Stimulated activated CD8-positive, alpha-beta memory T cell treated with anti-CD3 and anti-CD28 coated beads, Interleukin-7, amount 100 ng/mL, for 48 hours (primary cell): ENCODE measurements at regions not wholly inside any gene's neighbourhood (a gene's known extent, or its start where the extent isn't known, plus 50 kb on each side); places are given as distances from the start of the nearest gene placed in this dataset.
"Not testable (repeated sequence)": the region's sequence is repeated elsewhere in the genome, so short reads cannot be mapped to it uniquely, and the experiment has no call there.

ENCODE experiments used
- DNase-seq, 2 donors: peaks; one replicate each; pipeline ENCODE4 v3.0.0-alpha.2; 2020; ENCODE audit warnings: low read depth in 1 of 2; ENCODE audit errors: extremely low read depth in 1 of 2

DNA sequence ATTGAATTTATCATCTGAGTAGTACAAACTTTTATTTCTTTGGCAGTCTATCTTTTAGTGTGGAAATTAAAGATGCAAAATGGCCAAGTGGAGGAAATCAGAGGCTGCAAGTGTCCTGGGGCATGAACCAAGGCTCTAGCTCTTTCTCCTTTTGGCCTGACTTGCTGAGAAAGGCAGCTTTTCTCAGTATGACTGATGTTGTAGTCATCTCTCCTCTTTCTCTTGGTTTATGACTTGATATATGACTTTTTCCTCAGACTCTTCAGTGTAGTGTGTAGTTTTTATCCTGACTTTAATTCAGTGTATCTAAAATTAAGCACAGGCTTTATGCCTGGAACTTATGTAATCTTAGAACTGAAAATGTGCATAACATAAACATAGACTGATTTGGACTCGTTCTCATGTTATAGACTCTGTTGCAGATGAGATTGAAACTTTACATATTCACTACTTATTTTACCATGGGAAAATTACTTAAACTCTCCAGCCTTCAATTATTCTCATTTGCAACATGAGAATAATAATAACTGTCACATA lies 65.7 kb downstream of the SLITRK5 start:
- DNase-seq = no peak

DNA sequence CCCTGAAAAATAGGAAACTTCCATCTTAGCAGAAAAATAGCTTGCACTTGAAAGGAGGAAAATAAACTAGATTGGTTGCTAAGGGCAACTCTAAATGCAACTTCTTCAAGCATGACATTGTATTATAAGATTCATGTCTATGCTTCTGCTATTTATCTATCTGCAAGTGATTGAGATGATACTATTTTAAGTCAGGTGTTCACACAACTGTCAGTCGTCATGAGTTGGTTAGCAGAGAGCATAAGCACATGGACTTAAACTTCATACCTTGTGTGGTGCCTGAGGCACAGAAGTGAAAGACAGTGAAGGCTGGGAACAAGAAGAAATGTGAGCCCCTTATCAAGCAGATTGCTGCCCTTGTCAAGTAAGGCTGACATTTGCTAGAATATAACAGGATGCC lies 82.9 kb downstream of the SLITRK5 start:
- DNase-seq = no peak

- DNase-seq = no peak
Observed at GRCh38 chr13:87769445-87769844, 98.3 kb downstream of the SLITRK5 start.

DNA sequence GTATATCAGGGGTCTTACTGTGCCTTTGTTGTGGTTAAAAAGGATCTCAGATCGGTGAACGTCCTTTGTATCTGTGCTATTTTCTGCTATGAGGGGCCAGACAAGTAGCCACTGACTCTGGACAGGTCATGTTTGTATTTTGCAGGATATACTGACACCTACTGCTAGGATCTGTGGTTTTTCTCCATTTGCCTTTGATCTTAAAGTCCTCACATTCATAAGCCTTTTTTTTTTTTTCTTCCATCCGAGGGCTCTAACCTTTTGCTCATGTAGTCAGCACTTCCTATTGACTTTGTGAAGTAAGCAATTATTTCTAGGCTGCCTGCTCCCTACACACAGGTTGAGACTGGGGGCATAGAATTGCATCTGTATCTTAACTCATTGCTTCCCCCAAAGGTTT lies 106.2 kb downstream of the SLITRK5 start:
- DNase-seq = no peak

GRCh38 chr13:87778128-87778527 lies 107.0 kb downstream of the SLITRK5 start:
- DNase-seq = no peak

DNA sequence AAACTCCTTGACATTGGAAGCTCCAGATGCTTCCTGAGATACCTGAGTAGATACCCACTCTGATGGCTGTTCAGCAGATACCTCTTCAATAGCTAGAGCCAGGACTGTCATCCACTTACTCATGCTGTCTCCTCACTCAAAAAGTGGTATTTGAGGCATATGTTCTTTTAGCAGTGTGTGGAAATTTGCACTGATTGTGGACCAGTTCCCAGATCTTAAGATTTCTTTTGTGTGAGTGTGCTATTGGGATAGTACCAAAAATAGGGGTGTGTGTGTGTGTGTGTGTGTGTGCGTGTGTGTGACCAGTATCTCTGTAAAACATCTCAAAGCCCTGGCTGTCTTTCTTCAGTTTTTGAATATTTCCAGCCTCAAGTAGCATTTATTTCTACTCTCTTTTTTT lies 108.3 kb downstream of the SLITRK5 start:
- no peak for DNase-seq

GRCh38 chr13:87783366-87783765 lies 112.2 kb downstream of the SLITRK5 start:
- DNase-seq = no peak

GRCh38 chr13:87788363-87788762 lies 117.2 kb downstream of the SLITRK5 start:
- DNase-seq = no peak

GRCh38 chr13:87792878-87793277 lies 121.7 kb downstream of the SLITRK5 start:
- no peak for DNase-seq

GRCh38 chr13:87798536-87798935 lies 127.4 kb downstream of the SLITRK5 start:
- no peak for DNase-seq

DNA sequence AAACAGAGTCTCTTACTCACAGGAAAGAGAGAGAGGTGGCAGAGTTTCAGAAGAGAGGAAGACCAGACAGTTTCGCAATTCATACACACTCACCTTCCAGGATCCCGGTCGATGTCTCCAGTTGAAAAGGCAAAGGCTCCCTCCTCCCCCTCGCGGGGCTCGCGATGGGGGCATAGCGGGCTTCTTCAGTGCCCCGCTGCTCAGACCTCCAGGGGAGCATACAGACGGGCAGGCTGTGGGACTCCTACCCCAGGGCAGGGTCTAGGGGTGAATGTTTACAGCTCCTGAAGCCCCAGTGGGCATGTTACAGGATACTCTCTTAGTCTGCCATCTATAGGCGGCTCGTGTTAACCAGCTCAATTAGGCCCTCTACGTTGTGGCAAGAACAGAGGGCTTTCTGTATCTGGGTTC lies 139.2 kb downstream of the SLITRK5 start:
- DNase-seq = no peak

DNA sequence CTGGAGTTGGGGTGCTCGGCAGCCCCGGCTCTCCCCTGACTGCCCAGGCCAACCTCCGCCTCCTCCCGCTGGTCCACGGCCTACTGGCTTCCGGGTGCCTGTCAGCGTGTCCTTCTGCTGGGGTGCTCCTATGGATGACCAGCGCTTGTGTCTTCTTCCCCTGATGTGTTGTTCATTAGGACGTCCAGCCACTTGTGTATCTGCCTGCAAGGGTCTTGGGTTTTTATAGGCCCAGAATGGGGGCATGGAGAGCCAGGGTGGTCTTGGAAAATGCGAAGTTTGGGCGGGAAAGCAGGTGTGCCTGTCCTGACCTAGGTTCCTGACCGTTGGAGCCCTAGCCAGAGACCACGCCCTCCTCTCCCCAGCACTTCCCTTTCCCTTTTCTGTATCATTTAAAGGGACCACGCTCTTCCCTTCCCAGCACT lies 139.8 kb downstream of the SLITRK5 start:
- DNase-seq = no peak

DNA sequence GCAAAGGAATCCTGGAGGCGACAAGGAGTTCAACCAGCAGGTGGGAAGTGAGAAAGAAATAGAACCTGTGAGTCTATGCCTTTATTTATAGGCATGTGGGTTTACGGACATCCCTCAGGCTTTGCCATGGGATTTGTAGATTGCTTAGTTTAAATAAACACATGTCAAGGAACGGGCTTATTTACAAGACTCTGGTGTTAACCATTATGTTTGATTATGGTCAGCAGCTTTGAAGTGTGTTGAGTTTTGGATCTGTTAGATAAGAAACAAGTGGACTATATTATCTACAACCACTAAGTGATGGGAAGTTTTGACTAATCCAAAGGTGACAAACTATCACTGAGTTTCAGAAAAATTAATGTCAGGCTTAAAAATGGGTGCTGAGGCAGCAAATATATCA lies 143.2 kb downstream of the SLITRK5 start:
- no peak for DNase-seq

DNA sequence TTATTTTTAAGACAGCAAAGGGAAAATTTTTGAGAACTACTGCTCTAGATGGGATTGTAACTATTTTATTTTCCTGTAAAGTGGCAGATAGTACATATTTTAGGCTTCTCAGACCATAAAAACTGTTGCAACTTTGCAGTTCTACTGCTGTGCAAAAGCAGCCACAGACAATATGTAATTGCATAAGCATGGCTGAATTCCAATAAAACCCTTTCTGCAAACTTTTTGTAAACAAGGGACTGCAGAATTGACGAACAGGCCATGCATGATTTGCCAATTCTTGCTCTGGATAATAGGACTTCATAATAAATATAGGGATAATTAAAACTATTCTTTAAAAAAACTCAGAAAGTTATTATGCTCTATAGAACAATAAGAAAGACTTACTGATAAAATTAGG lies 149.1 kb downstream of the SLITRK5 start:
- no peak for DNase-seq

DNA sequence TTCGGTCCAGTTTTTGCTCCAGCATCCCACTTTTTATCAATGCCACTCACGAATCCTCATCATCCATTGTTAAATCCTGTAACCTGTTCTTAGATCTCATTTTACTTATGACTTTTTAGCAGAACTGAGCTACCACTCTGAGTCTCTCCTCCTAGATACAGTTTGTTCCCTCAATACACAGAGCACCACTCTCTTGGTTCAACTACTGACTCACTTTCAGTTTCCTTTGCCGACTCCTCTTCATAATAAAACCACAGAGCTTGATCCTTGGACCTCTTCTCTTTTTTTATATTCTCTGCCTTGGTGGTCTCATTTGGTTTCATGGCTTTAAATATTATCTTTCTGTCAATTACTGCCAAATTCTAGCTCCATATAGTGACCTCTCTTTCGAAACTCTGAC lies 150.3 kb downstream of the SLITRK5 start:
- DNase-seq = no peak

DNA sequence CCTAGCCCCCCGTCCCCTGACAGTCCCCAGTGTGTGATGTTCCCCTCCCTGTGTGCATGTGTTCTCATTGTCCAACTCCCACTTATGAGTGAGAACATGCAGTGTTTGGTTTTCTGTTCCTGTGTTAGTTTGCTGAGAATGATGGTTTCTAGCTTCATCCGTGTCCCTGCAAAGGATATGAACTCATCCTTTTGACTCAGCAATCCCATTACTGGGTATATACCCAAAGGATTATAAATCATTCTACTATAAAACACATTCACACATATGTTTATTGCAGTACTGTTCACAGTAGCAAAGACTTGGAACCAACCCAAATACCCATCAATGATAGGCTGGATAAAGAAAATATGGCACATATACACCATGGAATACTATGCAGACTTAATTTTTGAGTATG lies 155.1 kb downstream of the SLITRK5 start:
- not testable (repeated sequence) for DNase-seq

DNA sequence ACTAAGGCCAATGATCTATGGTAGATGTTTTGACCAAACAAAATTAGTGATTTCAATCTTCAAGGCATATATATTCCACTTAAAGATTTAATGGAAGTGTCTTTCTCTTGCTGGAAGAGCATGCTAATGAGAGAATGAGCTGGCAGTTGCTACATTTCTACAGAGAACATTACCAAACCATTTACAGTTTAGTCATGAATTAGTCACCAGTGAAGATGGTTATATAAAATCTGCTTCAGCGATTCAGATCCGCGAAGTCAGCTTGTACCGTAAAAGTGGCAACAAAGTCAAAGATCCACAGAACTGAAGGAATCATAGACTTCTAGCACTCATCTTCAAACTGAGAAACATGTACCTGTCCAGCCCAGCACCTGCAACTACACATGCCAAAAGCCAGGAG lies 156.3 kb downstream of the SLITRK5 start:
- no peak for DNase-seq

- DNase-seq = no peak
Observed at GRCh38 chr13:87837522-87837921, 166.4 kb downstream of the SLITRK5 start.

DNA sequence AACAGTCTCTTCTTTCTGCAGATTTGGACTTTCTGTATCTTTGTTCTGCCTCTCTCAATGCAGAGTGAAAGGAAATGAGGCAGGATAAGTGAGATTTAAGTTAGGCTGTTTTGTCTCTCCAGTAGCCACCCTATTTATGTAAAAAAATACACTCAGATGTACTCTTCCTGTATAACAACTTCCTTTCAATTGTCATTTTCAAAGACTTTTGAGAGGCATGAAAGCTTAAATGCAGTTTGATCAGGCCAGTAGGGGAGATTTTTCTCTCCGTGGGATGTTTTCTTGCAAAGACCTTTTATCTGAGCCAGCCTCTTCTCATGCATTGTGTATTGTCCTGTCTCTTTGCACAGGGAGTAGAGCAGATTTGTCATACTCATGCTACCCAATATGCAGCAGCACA lies 166.8 kb downstream of the SLITRK5 start:
- no peak for DNase-seq

DNA sequence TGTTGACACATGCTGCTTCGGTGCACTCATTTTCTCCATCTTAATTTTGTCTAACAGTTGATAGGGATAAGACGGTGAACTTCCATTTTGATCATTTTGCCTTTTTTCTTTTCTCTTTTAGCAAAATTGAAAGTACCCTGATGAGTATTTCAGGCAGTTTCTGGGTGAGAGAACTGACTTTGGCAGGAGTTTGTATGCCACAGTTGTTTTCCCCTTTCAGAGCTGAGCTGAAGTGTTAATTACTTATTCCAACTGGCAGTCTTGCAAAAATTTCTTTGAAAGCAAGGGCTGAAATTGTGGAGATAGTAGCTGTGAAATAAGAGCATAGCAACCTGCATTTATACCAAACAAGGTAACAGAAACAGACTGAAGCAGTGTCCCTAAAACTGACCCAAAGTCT lies 180.2 kb downstream of the SLITRK5 start:
- DNase-seq = no peak

DNA sequence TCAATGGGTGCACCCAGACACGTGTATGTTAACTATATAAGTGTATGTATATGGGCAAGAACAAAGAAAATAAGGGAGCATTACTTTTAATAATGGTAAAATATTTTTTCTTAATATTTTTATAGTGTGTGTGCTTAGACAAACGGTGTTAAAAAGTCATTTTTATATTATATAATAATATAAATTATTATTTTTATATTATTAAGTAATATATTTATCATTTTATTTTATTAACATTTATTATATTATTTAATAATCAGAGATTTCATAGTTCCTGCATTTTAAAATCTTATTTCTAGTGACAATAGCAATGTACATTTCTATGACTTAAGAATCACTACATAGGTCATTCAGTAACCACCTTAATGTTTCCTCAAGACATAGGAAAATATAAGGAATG lies 184.4 kb downstream of the SLITRK5 start:
- DNase-seq = no peak

DNA sequence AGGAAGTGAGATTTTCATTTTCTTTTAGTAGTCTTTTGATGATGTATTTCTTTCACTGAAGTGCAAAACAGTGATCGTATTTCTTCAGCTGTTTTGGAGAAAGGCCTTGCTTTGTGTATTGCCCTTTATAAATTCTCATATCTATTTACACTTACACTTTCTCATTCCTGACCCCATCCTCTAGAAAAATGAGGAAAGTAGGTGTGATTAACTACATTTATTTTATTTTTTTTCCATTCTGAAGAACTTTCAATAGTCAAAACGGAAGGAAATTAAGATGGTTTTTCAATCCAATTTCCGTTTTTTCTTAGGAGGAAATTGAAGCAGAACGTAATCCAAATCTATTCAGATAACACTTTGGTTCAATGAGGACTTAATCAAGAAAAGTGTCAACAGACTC lies 188.1 kb downstream of the SLITRK5 start:
- DNase-seq = no peak

DNA sequence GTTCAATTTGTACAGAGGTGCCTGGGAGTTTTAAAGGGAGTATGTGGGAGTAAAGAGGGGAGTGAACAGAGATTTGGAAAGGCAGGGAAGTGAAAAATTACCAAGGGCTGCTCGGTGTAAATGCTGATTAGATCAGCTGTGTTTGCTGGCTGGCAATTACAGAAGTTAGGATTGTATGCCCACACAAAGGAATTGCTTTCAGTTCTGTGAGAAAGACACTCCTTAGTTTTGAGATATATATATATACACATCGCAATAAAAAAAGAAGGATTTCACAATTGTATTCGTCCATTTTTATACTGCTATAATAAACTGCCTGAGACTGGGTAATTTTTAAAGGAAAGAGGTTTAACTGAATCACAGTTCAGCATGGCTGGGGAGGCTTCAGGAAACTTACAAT lies 196.3 kb downstream of the SLITRK5 start:
- no peak for DNase-seq

DNA sequence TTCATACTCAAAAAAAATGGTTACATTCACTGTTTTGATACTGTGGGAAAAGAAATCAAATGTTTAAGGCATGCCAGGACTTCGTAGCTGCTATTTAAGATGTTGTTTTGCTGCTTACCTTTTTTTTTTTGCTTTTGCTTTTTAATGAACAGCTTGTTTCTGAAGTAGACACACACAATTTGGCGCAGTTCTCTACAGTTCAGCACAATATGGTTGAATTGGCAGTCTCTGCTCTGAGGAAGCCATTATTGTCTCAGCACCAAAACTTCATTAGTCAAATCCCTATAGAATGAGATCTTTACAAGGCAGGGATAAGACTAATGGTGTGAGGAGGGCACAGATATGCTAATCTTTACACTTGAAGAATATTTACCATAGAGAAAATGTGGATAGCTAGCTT lies 197.6 kb downstream of the SLITRK5 start:
- no peak for DNase-seq
